ENCODE measurements at regions not wholly inside any gene's neighbourhood (a gene's known extent, or its start where the extent isn't known, plus 50 kb on each side); places are given as distances from the start of the nearest gene placed in this dataset.
A peak's percentile ranks its signal among the peaks of the same experiment; 100 is the strongest.
"Not testable (repeated sequence)": the region's sequence is repeated elsewhere in the genome, so short reads cannot be mapped to it uniquely, and the experiment has no call there.

GRCh38 chr4:177250056-177250696, 59.5 kb upstream of the NEIL3 start:
- H3K4me3 Mint-ChIP-seq = no peak overlapping the region
- peaks cover 11% of the 10 kb centered on the region for H3K4me1 Mint-ChIP-seq
- H3K36me3 Mint-ChIP-seq = no peaks in the 10 kb centered on the region
- H3K9me3 Mint-ChIP-seq (ENCODE audit: low read depth) = no peaks in the 10 kb centered on the region
- H3K27ac Mint-ChIP-seq = no peak overlapping the region
- peaks cover 25% of the 10 kb centered on the region for H3K27me3 Mint-ChIP-seq
- DNase-seq (peak; percentile 79), ATAC-seq (peak; percentile 94)
- CTCF ChIA-PET = interaction anchor here (0.7 to 3.9 kb wide), 31 partner anchors 8 to 317 kb away, joined by 3 to 60 read pairs (median 4); partner anchors contain the start of genes AGA and NEIL3

GRCh38 chr4:177251237-177251636, 58.4 kb upstream of the NEIL3 start:
- H3K27me3 Mint-ChIP-seq = peaks cover 23% of the 10 kb centered on the region
- H3K9me3 Mint-ChIP-seq (ENCODE audit: low read depth) = no peaks in the 10 kb centered on the region
- no peak overlapping the region for H3K4me3 Mint-ChIP-seq
- no peak overlapping the region for H3K27ac Mint-ChIP-seq
- peaks cover 11% of the 10 kb centered on the region for H3K4me1 Mint-ChIP-seq
- ATAC-seq = peak; percentile 43
- DNase-seq = peak; percentile 46
- CTCF ChIA-PET = interaction anchor here (1.0 to 3.9 kb wide), 10 partner anchors 26 to 233 kb away, joined by 3 to 60 read pairs (median 5); no protein-coding TSS in a partner anchor
- no peaks in the 10 kb centered on the region for H3K36me3 Mint-ChIP-seq

GRCh38 chr4:177255359-177255758, 54.3 kb upstream of the NEIL3 start:
- Mint-ChIP-seq H3K9me3 (ENCODE audit: low read depth) (no peaks in the 10 kb centered on the region), H3K4me3 (no peak overlapping the region), H3K4me1 (peaks cover 5% of the 10 kb centered on the region), H3K27ac (no peak overlapping the region), H3K27me3 (peaks cover 10% of the 10 kb centered on the region), H3K36me3 (no peaks in the 10 kb centered on the region)
- ATAC-seq = no peak
- DNase-seq = no peak
- CTCF ChIA-PET = no interaction called here

GRCh38 chr4:177256950-177257349, 52.7 kb upstream of the NEIL3 start:
- no peak for ATAC-seq
- H3K4me3 Mint-ChIP-seq = no peak overlapping the region
- no peaks in the 10 kb centered on the region for H3K4me1 Mint-ChIP-seq
- peaks cover 10% of the 10 kb centered on the region for H3K27me3 Mint-ChIP-seq
- H3K27ac Mint-ChIP-seq = no peak overlapping the region
- CTCF ChIA-PET = interaction anchor here (0.7 kb wide), 1 partner anchor 102 kb away, joined by 3 read pairs; no protein-coding TSS in a partner anchor
- H3K36me3 Mint-ChIP-seq = no peaks in the 10 kb centered on the region
- H3K9me3 Mint-ChIP-seq (ENCODE audit: low read depth) = no peaks in the 10 kb centered on the region
- DNase-seq = no peak

GRCh38 chr4:177259466-177259865, 50.2 kb upstream of the NEIL3 start:
- CTCF ChIA-PET, H3K27me3 Mint-ChIP-seq: not testable (repeated sequence)

More at GRCh38 chr4:177259466-177259865, 50.2 kb upstream of the NEIL3 start:
- H3K4me3 Mint-ChIP-seq; H3K36me3 Mint-ChIP-seq; DNase-seq; H3K9me3 Mint-ChIP-seq (ENCODE audit: low read depth); H3K27ac Mint-ChIP-seq; ATAC-seq; H3K4me1 Mint-ChIP-seq: not testable (repeated sequence)
